HCT116 (cell line): ENCODE measurements at regions not wholly inside any gene's neighbourhood (a gene's known extent, or its start where the extent isn't known, plus 50 kb on each side); places are given as distances from the start of the nearest gene placed in this dataset.

ENCODE experiments used
- ATAC-seq: fragments of 200-7000 bp; cut with Tn5 transposase; 2 replicates; pipeline ENCODE4 v1.9.1; 2020; ENCODE audit warnings: mild to moderate bottlenecking, moderate library complexity
- BruUV-seq: library from RNA; stranded (reverse); fragments of 400-500 nt; replicated peaks from 2 replicates; lab custom pipeline; 2021; lab: Mats Ljungman, UMichigan
- CTCF ChIA-PET: fragments of 300-600 bp; sonication (Branson Sonifier 250); formaldehyde crosslinking; loops from one replicate; lab custom pipeline; 2021; ENCODE audit warnings: antibody characterized with exemption; lab: Charles Lee
- POLR2A ChIA-PET: fragments of 300-600, 350-600 bp; sonication (Branson Sonifier 250); formaldehyde crosslinking; loops from one replicate; lab custom pipeline; 2021; ENCODE audit warnings: antibody characterized with exemption; lab: Charles Lee
- RAD21 ChIA-PET, 2 experiments: fragments of 300-600 bp; sonication (Branson Sonifier 250); formaldehyde crosslinking; loops; one replicate each; lab custom pipeline; 2023; ENCODE audit warnings: low total read pairs in 2 of 2; ENCODE audit not compliant: uncharacterized antibody in 2 of 2, unreplicated experiment in 2 of 2, low non-redundant PET in 1 of 2; lab: Charles Lee
- DNase-seq: peaks from one replicate; pipeline ENCODE4 v3.0.0-alpha.2; 2010; ENCODE audit warnings: low read depth, low spot score
- H2AFZ ChIP-seq: fragments of 200-600 bp; shearing (Covaris generic), sonication (generic); 2 replicates; pipeline ENCODE4 v1.6.1; 2017; ENCODE audit warnings: low read depth, mixed run types, mixed read lengths, antibody characterized with exemption, low read length; ENCODE audit not compliant: poor library complexity, severe bottlenecking
- H3K27ac ChIP-seq: 2 replicates; pipeline ENCODE4 v1.5.1; 2012; ENCODE audit warnings: low read depth, low read length
- H3K27me3 ChIP-seq: fragments of 200-600 bp; sonication (generic); 2 replicates; pipeline ENCODE4 v1.6.1; 2016; ENCODE audit warnings: mixed run types, low read length, mixed read lengths; ENCODE audit not compliant: insufficient read depth
- H3K36me3 ChIP-seq, 2 experiments: fragments of 200-500 bp in 1 of 2; fragments of 200-600 bp in 1 of 2; sonication (Bioruptor generic) in 1 of 2; sonication (generic) in 1 of 2; 2 replicates each; pipeline versions ENCODE4 v1.5.1 to v1.6.1; 2014 to 2016; ENCODE audit warnings: low read length in 2 of 2, inconsistent platforms in 1 of 2, mixed read lengths in 1 of 2, mixed run types in 1 of 2; ENCODE audit not compliant: insufficient read depth in 2 of 2, control insufficient read depth in 1 of 2
- H3K4me1 ChIP-seq, 2 experiments: fragments of 200-600 bp in 1 of 2; sonication (generic) in 1 of 2; 2 replicates each; pipeline versions ENCODE4 v1.5.1 to v1.6.1; 2012 to 2017; ENCODE audit warnings: low read length in 2 of 2, inconsistent platforms in 1 of 2, mild to moderate bottlenecking in 1 of 2, mixed read lengths in 1 of 2, mixed run types in 1 of 2, moderate library complexity in 1 of 2; ENCODE audit not compliant: insufficient read depth in 2 of 2, control insufficient read depth in 1 of 2
- H3K4me2 ChIP-seq: fragments of 200-600 bp; sonication (generic); 2 replicates; pipeline ENCODE4 v1.6.1; 2017; ENCODE audit warnings: mixed run types, low read length, mixed read lengths
- H3K4me3 ChIP-seq, 2 experiments: fragments of 200-600 bp in 1 of 2; sonication (generic) in 1 of 2; replicated peaks in 1 of 2; 2 replicates each; pipeline ENCODE4 v1.5.1; 2011 to 2016; ENCODE audit warnings: low read length in 2 of 2, control low read depth in 1 of 2, low read depth in 1 of 2, mild to moderate bottlenecking in 1 of 2, mixed read lengths in 1 of 2, mixed run types in 1 of 2
- H3K79me2 ChIP-seq: fragments of 200-600 bp; sonication (generic); 2 replicates; pipeline ENCODE4 v1.6.1; 2017; ENCODE audit warnings: mild to moderate bottlenecking, mixed run types, low read length, moderate library complexity, mixed read lengths; ENCODE audit not compliant: insufficient read depth
- H3K9ac ChIP-seq: fragments of 200-600 bp; sonication (generic); 2 replicates; pipeline ENCODE4 v1.6.1; 2016; ENCODE audit warnings: low read length, mixed read lengths
- H3K9me2 ChIP-seq: fragments of 200-600 bp; sonication (generic), shearing (Covaris generic); 2 replicates; pipeline ENCODE4 v1.6.1; 2017; ENCODE audit warnings: mixed run types, mild to moderate bottlenecking, moderate library complexity; ENCODE audit not compliant: insufficient read depth
- H3K9me3 ChIP-seq, 2 experiments: fragments of 200-500 bp in 1 of 2; fragments of 200-600 bp in 1 of 2; sonication (Bioruptor generic) in 1 of 2; sonication (generic) in 1 of 2; 2 replicates each; pipeline ENCODE4 v1.6.1; 2014 to 2017; ENCODE audit warnings: low read length in 2 of 2, mixed read lengths in 2 of 2, inconsistent platforms in 1 of 2, low read depth in 1 of 2, mild to moderate bottlenecking in 1 of 2, mixed run types in 1 of 2, moderate library complexity in 1 of 2; ENCODE audit not compliant: control insufficient read depth in 1 of 2, insufficient read depth in 1 of 2
- H4K20me1 ChIP-seq: fragments of 200-600 bp; sonication (generic), shearing (Covaris generic); 2 replicates; pipeline ENCODE4 v1.6.1; 2017; ENCODE audit warnings: mixed run types, mild to moderate bottlenecking, moderate library complexity; ENCODE audit not compliant: insufficient read depth
- CEBPB ChIP-seq: IDR thresholded peaks from 2 replicates; pipeline ENCODE4 v1.6.1; 2012; ENCODE audit warnings: low read depth
- RAD21 ChIP-seq: IDR thresholded peaks from 2 replicates; pipeline ENCODE4 v1.6.1; 2012; ENCODE audit warnings: low read depth, mild to moderate bottlenecking
- SIN3A ChIP-seq: IDR thresholded peaks from 2 replicates; pipeline ENCODE4 v1.6.1; 2012; ENCODE audit warnings: low read depth
- YY1 ChIP-seq: IDR thresholded peaks from 2 replicates; pipeline ENCODE4 v1.6.1; 2011; ENCODE audit warnings: low read length, low read depth, moderate library complexity, mild to moderate bottlenecking; ENCODE audit not compliant: insufficient replicate concordance; ENCODE audit errors: extremely low read depth
- intact Hi-C: fragments of 100-400 bp; cut with micrococcal nuclease; formaldehyde crosslinking; loops from 2 replicates; pipeline ENCODE4 v1.10.0; 2022
- TF ChIP-seq, protein P1 (sequence below), 3 experiments: fragments of 200-600 bp in 1 of 3; sonication (generic) in 1 of 3; IDR thresholded peaks in 2 of 3; conservative IDR thresholded peaks in 1 of 3; 2 replicates each; pipeline ENCODE4 v1.5.1; 2012 to 2017; ENCODE audit warnings: low read depth in 2 of 3, low read length in 2 of 3, antibody characterized with exemption in 1 of 3, borderline replicate concordance in 1 of 3, control low read depth in 1 of 3, mild to moderate bottlenecking in 1 of 3, mixed read lengths in 1 of 3, mixed run types in 1 of 3, moderate library complexity in 1 of 3; ENCODE audit not compliant: insufficient read depth in 1 of 3

DNA sequence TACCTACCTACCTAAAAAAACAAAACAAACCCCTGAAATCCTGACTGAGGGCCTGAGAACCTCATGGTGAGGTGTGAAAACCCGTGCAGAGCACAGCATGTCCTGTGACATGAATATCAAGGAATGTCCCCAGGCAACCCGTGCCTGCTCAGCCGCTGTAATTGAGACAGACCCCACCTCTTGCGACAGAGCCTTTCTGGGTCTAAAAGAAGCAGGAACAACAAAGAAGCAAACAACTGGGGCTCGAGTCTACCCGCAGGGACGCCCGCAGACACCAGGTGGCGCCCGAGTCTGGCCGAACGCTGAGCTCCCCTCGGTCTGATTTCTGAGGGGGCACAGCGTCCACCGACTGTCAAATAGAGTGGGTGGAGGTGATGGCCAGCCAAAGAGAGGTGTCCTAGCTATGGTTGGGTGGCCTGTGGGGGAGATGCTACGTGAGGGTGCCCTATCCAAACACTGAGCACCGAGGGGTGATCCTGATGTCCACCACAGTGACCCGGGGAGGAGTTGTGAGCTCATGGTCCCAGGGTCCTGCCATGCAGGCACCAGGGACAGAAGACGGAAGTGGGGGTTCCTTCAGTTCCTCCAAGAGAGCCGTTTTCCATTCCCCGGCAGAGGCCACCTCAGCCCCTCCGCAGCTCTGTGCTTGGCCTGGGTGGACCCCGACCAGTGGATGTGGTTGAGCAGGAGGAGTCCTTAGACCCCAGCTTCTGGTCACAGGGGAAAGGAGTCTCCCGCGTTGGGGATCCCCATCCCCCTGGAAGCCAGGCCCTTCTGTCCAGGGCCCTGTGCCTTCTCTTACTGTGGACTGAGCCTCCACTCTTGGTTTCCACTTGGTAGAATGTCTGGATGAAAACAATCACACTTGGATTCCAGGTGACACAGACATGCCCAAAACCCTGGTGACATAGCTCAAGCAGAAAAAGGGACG lies 268.2 kb downstream of the CDC5L start:
- intact Hi-C loops: loop anchor here (1.0 to 2.0 kb wide), 3 partner anchors 763 to 1267 kb away; no protein-coding TSS in a partner anchor
- no peaks in the 10 kb centered on the region for H3K9me2 ChIP-seq
- ChIA-PET CTCF (interaction anchor here (0.7 to 3.4 kb wide), 19 partner anchors 10 to 1275 kb away, joined by 3 to 80 read pairs (median 4); no protein-coding TSS in a partner anchor), RAD21 (interaction anchor here (0.7 to 1.8 kb wide), 9 partner anchors 25 to 1267 kb away, joined by 3 to 15 read pairs (median 7); partner anchors contain the start of gene SUPT3H (in 1 of the 2)), POLR2A (interaction anchor here (1.0 kb wide), 1 partner anchor 1267 kb away, joined by 3 read pairs; no protein-coding TSS in a partner anchor)
- TF ChIP-seq, protein P1, sequence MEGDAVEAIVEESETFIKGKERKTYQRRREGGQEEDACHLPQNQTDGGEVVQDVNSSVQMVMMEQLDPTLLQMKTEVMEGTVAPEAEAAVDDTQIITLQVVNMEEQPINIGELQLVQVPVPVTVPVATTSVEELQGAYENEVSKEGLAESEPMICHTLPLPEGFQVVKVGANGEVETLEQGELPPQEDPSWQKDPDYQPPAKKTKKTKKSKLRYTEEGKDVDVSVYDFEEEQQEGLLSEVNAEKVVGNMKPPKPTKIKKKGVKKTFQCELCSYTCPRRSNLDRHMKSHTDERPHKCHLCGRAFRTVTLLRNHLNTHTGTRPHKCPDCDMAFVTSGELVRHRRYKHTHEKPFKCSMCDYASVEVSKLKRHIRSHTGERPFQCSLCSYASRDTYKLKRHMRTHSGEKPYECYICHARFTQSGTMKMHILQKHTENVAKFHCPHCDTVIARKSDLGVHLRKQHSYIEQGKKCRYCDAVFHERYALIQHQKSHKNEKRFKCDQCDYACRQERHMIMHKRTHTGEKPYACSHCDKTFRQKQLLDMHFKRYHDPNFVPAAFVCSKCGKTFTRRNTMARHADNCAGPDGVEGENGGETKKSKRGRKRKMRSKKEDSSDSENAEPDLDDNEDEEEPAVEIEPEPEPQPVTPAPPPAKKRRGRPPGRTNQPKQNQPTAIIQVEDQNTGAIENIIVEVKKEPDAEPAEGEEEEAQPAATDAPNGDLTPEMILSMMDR (IDR thresholded peaks at IDR 0.05 in 2 of 3, conservative IDR thresholded peaks at IDR 0.05 in 1 of 3; ENCODE audit: borderline replicate concordance in 1 of 3, insufficient read depth in 1 of 3, low read depth in 2 of 3, low read length in 2 of 3): peak; percentile 69 to 98 (median 93); a peak in 5 of 6 replicates
- TF ChIP-seq SIN3A: no peak
- peak; percentile 53 for TF ChIP-seq CEBPB
- peak; percentile 97 for TF ChIP-seq RAD21
- peak; percentile 15 for TF ChIP-seq YY1
- H3K9ac ChIP-seq: no peak overlapping the region
- H2AFZ ChIP-seq: peak overlapping the region; percentile 100
- peaks cover 0 to 8% of the 10 kb centered on the region in 2 experiments; a peak in 2 of 4 replicates for H3K4me1 ChIP-seq
- ATAC-seq: peak; percentile 92
- no TSS peak for BruUV-seq
- no peaks in the 10 kb centered on the region for H3K27me3 ChIP-seq
- no peaks in the 10 kb centered on the region for H3K79me2 ChIP-seq
- no peaks in the 10 kb centered on the region for H3K36me3 ChIP-seq
- H3K4me2 ChIP-seq: peak overlapping the region; percentile 71
- no peaks in the 10 kb centered on the region for H4K20me1 ChIP-seq
- peak overlapping the region in 1 of 2 experiments; percentile 25; a peak in 1 of 4 replicates for H3K4me3 ChIP-seq
- no peaks in the 10 kb centered on the region for H3K9me3 ChIP-seq
- DNase-seq: peak; percentile 23
- no peak overlapping the region for H3K27ac ChIP-seq
